ENCODE measurements at regions not wholly inside any gene's neighbourhood (a gene's known extent, or its start where the extent isn't known, plus 50 kb on each side); places are given as distances from the start of the nearest gene placed in this dataset.

DNA sequence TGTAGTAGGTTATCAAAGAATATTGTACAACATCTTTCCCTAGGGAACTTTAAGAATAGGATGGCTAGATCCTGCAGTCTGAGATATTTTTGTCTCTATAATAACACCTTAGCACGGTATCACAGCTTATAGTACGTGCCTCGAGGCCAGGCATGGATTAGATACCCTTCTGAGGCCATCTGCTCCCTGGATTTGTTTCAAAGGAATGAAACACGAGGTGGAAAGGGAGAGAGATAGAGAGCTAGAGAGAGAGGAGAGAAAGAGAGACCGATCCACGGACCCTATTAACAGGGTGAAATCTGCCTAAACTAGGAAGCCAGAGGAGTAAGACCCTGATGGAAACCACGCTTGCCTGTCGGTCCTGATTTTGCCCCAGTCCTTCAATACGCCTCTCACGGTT, 92.5 kb downstream of the CD83 start:
- no peak overlapping the region for H2AFZ ChIP-seq
- no peak for DNase-seq (ENCODE audit: low spot score)
- no peak overlapping the region for H3K27ac Mint-ChIP-seq

More for the DNA sequence above, 92.5 kb downstream of the CD83 start:
- Mint-ChIP-seq H3K27me3 (ENCODE audit: insufficient read depth, low read depth, poor library complexity) (peaks cover 20% of the 10 kb centered on the region), H3K4me3 (peak overlapping the region; percentile 62), H3K4me1 (peaks cover 14% of the 10 kb centered on the region), H3K9me3 (peaks cover 20% of the 10 kb centered on the region), H3K36me3 (ENCODE audit: low read depth) (peaks cover 16% of the 10 kb centered on the region)
- Histone ChIP-seq H3K4me1 (ENCODE audit: insufficient read depth) (peaks cover 14% of the 10 kb centered on the region), H3K36me3 (ENCODE audit: insufficient read depth) (no peaks in the 10 kb centered on the region; the same call in 1 of the 2 replicates), H3F3A (replicated peaks; ENCODE audit: low read depth) (peaks cover 11% of the 10 kb centered on the region), H3K4me3 (peak overlapping the region; percentile 65), H3K27ac (ENCODE audit: low read depth) (no peak overlapping the region), H4K20me1 (replicated peaks; ENCODE audit: insufficient read depth) (no peaks in the 10 kb centered on the region), H3K9me2 (ENCODE audit: insufficient read depth) (peaks cover 5% of the 10 kb centered on the region; the same call in 1 of the 2 replicates), H3K4me2 (peak overlapping the region; percentile 86), H3K79me2 (replicated peaks; ENCODE audit: insufficient read depth) (no peaks in the 10 kb centered on the region; the same call in 1 of the 2 replicates), H3K27me3 (ENCODE audit: insufficient read depth) (peaks cover 13% of the 10 kb centered on the region; the same call in 1 of the 2 replicates)
- no peak for ATAC-seq
- TF ChIP-seq, protein P1, sequence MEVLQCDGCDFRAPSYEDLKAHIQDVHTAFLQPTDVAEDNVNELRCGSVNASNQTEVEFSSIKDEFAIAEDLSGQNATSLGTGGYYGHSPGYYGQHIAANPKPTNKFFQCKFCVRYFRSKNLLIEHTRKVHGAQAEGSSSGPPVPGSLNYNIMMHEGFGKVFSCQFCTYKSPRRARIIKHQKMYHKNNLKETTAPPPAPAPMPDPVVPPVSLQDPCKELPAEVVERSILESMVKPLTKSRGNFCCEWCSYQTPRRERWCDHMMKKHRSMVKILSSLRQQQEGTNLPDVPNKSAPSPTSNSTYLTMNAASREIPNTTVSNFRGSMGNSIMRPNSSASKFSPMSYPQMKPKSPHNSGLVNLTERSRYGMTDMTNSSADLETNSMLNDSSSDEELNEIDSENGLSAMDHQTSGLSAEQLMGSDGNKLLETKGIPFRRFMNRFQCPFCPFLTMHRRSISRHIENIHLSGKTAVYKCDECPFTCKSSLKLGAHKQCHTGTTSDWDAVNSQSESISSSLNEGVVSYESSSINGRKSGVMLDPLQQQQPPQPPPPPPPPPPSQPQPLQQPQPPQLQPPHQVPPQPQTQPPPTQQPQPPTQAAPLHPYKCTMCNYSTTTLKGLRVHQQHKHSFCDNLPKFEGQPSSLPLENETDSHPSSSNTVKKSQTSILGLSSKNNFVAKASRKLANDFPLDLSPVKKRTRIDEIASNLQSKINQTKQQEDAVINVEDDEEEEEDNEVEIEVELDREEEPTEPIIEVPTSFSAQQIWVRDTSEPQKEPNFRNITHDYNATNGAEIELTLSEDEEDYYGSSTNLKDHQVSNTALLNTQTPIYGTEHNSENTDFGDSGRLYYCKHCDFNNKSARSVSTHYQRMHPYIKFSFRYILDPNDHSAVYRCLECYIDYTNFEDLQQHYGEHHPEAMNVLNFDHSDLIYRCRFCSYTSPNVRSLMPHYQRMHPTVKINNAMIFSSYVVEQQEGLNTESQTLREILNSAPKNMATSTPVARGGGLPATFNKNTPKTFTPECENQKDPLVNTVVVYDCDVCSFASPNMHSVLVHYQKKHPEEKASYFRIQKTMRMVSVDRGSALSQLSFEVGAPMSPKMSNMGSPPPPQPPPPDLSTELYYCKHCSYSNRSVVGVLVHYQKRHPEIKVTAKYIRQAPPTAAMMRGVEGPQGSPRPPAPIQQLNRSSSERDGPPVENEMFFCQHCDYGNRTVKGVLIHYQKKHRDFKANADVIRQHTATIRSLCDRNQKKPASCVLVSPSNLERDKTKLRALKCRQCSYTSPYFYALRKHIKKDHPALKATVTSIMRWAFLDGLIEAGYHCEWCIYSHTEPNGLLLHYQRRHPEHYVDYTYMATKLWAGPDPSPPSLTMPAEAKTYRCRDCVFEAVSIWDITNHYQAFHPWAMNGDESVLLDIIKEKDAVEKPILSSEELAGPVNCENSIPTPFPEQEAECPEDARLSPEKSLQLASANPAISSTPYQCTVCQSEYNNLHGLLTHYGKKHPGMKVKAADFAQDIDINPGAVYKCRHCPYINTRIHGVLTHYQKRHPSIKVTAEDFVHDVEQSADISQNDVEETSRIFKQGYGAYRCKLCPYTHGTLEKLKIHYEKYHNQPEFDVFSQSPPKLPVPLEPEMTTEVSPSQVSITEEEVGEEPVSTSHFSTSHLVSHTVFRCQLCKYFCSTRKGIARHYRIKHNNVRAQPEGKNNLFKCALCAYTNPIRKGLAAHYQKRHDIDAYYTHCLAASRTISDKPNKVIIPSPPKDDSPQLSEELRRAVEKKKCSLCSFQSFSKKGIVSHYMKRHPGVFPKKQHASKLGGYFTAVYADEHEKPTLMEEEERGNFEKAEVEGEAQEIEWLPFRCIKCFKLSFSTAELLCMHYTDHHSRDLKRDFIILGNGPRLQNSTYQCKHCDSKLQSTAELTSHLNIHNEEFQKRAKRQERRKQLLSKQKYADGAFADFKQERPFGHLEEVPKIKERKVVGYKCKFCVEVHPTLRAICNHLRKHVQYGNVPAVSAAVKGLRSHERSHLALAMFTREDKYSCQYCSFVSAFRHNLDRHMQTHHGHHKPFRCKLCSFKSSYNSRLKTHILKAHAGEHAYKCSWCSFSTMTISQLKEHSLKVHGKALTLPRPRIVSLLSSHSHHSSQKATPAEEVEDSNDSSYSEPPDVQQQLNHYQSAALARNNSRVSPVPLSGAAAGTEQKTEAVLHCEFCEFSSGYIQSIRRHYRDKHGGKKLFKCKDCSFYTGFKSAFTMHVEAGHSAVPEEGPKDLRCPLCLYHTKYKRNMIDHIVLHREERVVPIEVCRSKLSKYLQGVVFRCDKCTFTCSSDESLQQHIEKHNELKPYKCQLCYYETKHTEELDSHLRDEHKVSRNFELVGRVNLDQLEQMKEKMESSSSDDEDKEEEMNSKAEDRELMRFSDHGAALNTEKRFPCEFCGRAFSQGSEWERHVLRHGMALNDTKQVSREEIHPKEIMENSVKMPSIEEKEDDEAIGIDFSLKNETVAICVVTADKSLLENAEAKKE (CRISPR knock-in tag; IDR thresholded peaks at IDR 0.05): no peak
- TF ChIP-seq CREB1 (CRISPR knock-in tag; IDR thresholded peaks at IDR 0.05; ENCODE audit: low read depth): no peak
- no peak for TF ChIP-seq STAT1 (IDR thresholded peaks at IDR 0.05; ENCODE audit: unreplicated experiment)
- TF ChIP-seq ZNF331 (CRISPR knock-in tag; IDR thresholded peaks at IDR 0.05; ENCODE audit: low read depth): no peak
- TF ChIP-seq, protein P2, sequence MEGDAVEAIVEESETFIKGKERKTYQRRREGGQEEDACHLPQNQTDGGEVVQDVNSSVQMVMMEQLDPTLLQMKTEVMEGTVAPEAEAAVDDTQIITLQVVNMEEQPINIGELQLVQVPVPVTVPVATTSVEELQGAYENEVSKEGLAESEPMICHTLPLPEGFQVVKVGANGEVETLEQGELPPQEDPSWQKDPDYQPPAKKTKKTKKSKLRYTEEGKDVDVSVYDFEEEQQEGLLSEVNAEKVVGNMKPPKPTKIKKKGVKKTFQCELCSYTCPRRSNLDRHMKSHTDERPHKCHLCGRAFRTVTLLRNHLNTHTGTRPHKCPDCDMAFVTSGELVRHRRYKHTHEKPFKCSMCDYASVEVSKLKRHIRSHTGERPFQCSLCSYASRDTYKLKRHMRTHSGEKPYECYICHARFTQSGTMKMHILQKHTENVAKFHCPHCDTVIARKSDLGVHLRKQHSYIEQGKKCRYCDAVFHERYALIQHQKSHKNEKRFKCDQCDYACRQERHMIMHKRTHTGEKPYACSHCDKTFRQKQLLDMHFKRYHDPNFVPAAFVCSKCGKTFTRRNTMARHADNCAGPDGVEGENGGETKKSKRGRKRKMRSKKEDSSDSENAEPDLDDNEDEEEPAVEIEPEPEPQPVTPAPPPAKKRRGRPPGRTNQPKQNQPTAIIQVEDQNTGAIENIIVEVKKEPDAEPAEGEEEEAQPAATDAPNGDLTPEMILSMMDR (conservative IDR thresholded peaks at IDR 0.05; ENCODE audit: low read depth in 2 of 2): no peak
